ENCODE measurements at regions not wholly inside any gene's neighbourhood (a gene's known extent, or its start where the extent isn't known, plus 50 kb on each side); places are given as distances from the start of the nearest gene placed in this dataset.

- H3K9me3 ChIP-seq (replicated peaks; ENCODE audit: control insufficient read depth, insufficient read depth, low read depth, low read length) = peaks cover 2% of the 10 kb centered on the region; the same call in 1 of the 2 replicates
- H3K27me3 ChIP-seq (ENCODE audit: control insufficient read depth in 2 of 2, insufficient read depth in 2 of 2, low read length in 2 of 2) = no peaks in the 10 kb centered on the region
- H3K4me2 ChIP-seq (ENCODE audit: insufficient read depth, low read length) = no peak overlapping the region
- no peak for DNase-seq (ENCODE audit: extremely low read depth in 1 of 4, low spot score in 3 of 4)
- intact Hi-C loops (cut with micrococcal nuclease) (no loop called here), in situ Hi-C loops (cut with MboI) (no loop called here)
- ChIA-PET POLR2A (no interaction called here), CTCF (ENCODE audit: low intra/inter-chr PET ratio) (no interaction called here)
- H2AFZ ChIP-seq (ENCODE audit: low read depth, low read length) = no peak overlapping the region
- no peak overlapping the region for H3K9ac ChIP-seq (ENCODE audit: insufficient read depth in 1 of 2, low read depth in 2 of 2, low read length in 2 of 2)
- no peak overlapping the region for H3K4me3 ChIP-seq
- 0% methylated on average over 2 of the region's 2 CpGs for WGBS (ENCODE audit: insufficient coverage, low coverage, missing lambda C conversion rate)
- no peaks in the 10 kb centered on the region for H3K9me1 ChIP-seq (ENCODE audit: control insufficient read depth, insufficient read depth, low read length)
- TF ChIP-seq, protein P1, sequence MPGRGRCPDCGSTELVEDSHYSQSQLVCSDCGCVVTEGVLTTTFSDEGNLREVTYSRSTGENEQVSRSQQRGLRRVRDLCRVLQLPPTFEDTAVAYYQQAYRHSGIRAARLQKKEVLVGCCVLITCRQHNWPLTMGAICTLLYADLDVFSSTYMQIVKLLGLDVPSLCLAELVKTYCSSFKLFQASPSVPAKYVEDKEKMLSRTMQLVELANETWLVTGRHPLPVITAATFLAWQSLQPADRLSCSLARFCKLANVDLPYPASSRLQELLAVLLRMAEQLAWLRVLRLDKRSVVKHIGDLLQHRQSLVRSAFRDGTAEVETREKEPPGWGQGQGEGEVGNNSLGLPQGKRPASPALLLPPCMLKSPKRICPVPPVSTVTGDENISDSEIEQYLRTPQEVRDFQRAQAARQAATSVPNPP (IDR thresholded peaks at IDR 0.05; ENCODE audit: borderline replicate concordance, insufficient read depth, insufficient read length) = no peak
- no peak for TF ChIP-seq MAFK (IDR thresholded peaks at IDR 0.05; ENCODE audit: low read length)
- TF ChIP-seq KLF1 (tag; IDR thresholded peaks at IDR 0.05) = no peak
- TF ChIP-seq, protein P2, sequence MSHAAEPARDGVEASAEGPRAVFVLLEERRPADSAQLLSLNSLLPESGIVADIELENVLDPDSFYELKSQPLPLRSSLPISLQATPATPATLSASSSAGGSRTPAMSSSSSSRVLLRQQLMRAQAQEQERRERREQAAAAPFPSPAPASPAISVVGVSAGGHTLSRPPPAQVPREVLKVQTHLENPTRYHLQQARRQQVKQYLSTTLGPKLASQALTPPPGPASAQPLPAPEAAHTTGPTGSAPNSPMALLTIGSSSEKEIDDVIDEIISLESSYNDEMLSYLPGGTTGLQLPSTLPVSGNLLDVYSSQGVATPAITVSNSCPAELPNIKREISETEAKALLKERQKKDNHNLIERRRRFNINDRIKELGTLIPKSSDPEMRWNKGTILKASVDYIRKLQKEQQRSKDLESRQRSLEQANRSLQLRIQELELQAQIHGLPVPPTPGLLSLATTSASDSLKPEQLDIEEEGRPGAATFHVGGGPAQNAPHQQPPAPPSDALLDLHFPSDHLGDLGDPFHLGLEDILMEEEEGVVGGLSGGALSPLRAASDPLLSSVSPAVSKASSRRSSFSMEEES (CRISPR knock-in tag; IDR thresholded peaks at IDR 0.05) = no peak
- TF ChIP-seq, protein P3, sequence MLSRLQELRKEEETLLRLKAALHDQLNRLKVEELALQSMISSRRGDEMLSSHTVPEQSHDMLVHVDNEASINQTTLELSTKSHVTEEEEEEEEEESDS (CRISPR knock-in tag; IDR thresholded peaks at IDR 0.05) = no peak
- TF ChIP-seq, protein P4, sequence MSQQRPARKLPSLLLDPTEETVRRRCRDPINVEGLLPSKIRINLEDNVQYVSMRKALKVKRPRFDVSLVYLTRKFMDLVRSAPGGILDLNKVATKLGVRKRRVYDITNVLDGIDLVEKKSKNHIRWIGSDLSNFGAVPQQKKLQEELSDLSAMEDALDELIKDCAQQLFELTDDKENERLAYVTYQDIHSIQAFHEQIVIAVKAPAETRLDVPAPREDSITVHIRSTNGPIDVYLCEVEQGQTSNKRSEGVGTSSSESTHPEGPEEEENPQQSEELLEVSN (IDR thresholded peaks at IDR 0.05; ENCODE audit: borderline replicate concordance in 1 of 2, extremely low read depth in 1 of 2, insufficient read depth in 1 of 2, insufficient read length in 1 of 2, low read depth in 1 of 2, low read length in 1 of 2, poor library complexity in 1 of 2, severe bottlenecking in 1 of 2) = no peak
- no peak for TF ChIP-seq SRSF9 (IDR thresholded peaks at IDR 0.05; ENCODE audit: borderline replicate concordance, low read depth, low read length)
- no peak for TF ChIP-seq BDP1 (IDR thresholded peaks at IDR 0.05; ENCODE audit: insufficient read depth, insufficient read length)
- TF ChIP-seq PTRF (tag; IDR thresholded peaks at IDR 0.05) = no peak
- TF ChIP-seq, protein P5, sequence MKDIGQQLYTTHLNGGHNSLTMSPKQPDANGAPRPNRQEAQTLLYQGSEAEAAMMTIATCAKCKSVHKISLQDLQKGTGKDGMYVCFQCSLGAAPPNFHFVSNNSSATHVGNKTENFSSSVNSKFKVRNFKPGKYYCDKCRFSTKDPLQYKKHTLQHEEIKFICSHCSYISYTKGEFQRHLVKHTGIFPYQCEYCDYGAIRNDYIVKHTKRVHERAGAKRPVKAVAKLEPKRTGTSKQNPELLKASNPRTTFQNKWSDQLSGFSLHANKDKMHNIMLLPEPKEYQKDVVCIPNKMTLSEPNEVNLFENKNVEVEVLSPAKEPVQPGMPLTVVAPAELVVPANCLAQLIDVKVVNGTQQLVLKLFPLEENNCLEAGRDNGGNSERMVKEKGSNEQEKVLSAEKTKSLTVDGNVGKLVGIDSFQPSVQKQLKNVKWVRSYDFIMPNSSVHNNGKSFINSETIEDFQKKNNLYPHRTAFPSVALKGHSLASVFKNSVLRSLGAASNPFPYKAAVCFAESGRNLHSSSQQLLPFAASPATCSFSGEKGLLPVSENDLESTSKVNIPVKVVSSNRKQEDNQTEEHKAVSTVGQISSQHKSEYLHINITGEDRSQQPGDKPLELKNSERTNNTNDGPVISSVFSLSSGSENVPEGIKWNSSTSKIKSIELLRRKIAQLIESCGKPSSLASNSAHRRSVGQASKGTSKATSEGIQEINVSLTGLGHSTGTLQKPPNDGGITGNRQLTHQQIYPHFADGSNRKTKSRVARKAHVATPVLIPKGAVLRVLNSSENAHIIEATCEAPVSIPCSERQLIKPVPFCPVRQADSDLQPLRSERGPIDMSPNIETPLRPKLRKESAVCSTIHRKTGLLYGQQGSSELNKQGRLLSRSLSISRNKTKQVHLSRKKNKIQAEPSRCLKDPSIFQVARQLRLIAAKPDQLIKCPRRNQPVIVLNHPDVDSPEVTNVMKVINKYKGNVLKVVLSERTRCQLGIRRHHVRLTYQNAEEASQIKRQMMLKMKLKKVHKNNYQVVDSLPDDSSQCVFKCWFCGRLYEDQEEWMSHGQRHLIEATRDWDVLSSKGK (CRISPR knock-in tag; IDR thresholded peaks at IDR 0.05) = no peak
- H3K79me2 ChIP-seq (ENCODE audit: control insufficient read depth, insufficient read depth, low read length) = no peaks in the 10 kb centered on the region
- no peaks in the 10 kb centered on the region for H4K20me1 ChIP-seq (replicated peaks; ENCODE audit: control insufficient read depth, insufficient read depth, low read length)
- no TSS peak for BruUV-seq (replicated peaks)
- no peak overlapping the region for H3K27ac ChIP-seq (ENCODE audit: extremely low read depth, low read depth, low read length)
- FAIRE-seq = no peak
- H3K4me1 ChIP-seq (replicated peaks in 1 of 2; ENCODE audit: control insufficient read depth in 2 of 2, insufficient read depth in 2 of 2, low read length in 2 of 2) = no peaks in the 10 kb centered on the region
- no peak for ATAC-seq
- no peaks in the 10 kb centered on the region for H3K36me3 ChIP-seq (ENCODE audit: control insufficient read depth, insufficient read depth, low read length)
Observed at GRCh38 chr4:43765514-43765913, 683.1 kb downstream of the KCTD8 start.
